IMR-90 (cell line): ENCODE measurements at regions not wholly inside any gene's neighbourhood (a gene's known extent, or its start where the extent isn't known, plus 50 kb on each side); places are given as distances from the start of the nearest gene placed in this dataset.

Experiments
- ATAC-seq: fragments of 200-7000 bp; cut with Tn5 transposase; 2 replicates; pipeline ENCODE4 v1.9.1; 2020; ENCODE audit warnings: low read depth, mild to moderate bottlenecking, moderate library complexity
- BruUV-seq: library from RNA; stranded (reverse); fragments of 400-500 nt; replicated peaks from 2 replicates; lab custom pipeline; 2021; lab: Mats Ljungman, UMichigan
- CTCF ChIA-PET: fragments of 300-600 bp; formaldehyde crosslinking; extraction: SDS; loops from one replicate; lab custom pipeline; 2021; ENCODE audit warnings: antibody characterized with exemption; lab: Yijun Ruan, JAX
- POLR2A ChIA-PET: fragments of 300-600 bp; sonication (Branson Sonifier 250); formaldehyde crosslinking; loops from one replicate; lab custom pipeline; 2022; ENCODE audit warnings: antibody characterized with exemption; ENCODE audit not compliant: unreplicated experiment; lab: Charles Lee
- DNase-seq: peaks from one replicate; pipeline ENCODE4 v3.0.0; 2013
- H2AFZ ChIP-seq: replicated peaks from 2 replicates; pipeline ENCODE3; 2013; ENCODE audit warnings: low read length, mild to moderate bottlenecking; ENCODE audit not compliant: poor library complexity
- H2AK5ac ChIP-seq: 2 replicates; pipeline ENCODE4 v1.6.1; 2013; ENCODE audit warnings: low read depth, low read length, inconsistent platforms
- H2AK9ac ChIP-seq: replicated peaks from 2 replicates; pipeline ENCODE3; 2013; ENCODE audit warnings: mild to moderate bottlenecking, low read depth, low read length, moderate library complexity; ENCODE audit not compliant: poor library complexity
- H2BK120ac ChIP-seq: 2 replicates; pipeline ENCODE4 v1.6.1; 2013; ENCODE audit warnings: low read depth, low read length, inconsistent platforms
- H2BK15ac ChIP-seq: 3 replicates; pipeline ENCODE4 v1.6.1; 2013; ENCODE audit warnings: low read depth, low read length, inconsistent platforms
- H2BK20ac ChIP-seq: 2 replicates; pipeline ENCODE4 v1.6.1; 2013; ENCODE audit warnings: low read depth, mild to moderate bottlenecking, inconsistent platforms, low read length, moderate library complexity
- H2BK5ac ChIP-seq: 2 replicates; pipeline ENCODE4 v1.6.1; 2013; ENCODE audit warnings: mild to moderate bottlenecking, low read depth, low read length, inconsistent platforms; ENCODE audit not compliant: poor library complexity, severe bottlenecking
- H3K14ac ChIP-seq: replicated peaks from 2 replicates; pipeline ENCODE4 v1.6.1; 2013; ENCODE audit warnings: low read depth, low read length, inconsistent platforms
- H3K18ac ChIP-seq: 2 replicates; pipeline ENCODE4 v1.6.1; 2013; ENCODE audit warnings: low read depth, low read length, control low read depth
- H3K23ac ChIP-seq: 2 replicates; pipeline ENCODE4 v1.6.1; 2013; ENCODE audit warnings: low read depth, low read length, inconsistent platforms
- H3K27ac ChIP-seq: 2 replicates; pipeline ENCODE4 v1.5.1; 2013; ENCODE audit warnings: mild to moderate bottlenecking, control low read depth, low read length; ENCODE audit not compliant: insufficient read depth
- H3K27me3 ChIP-seq: 2 replicates; pipeline ENCODE4 v1.6.1; 2013; ENCODE audit warnings: low read length; ENCODE audit not compliant: control insufficient read depth, insufficient read depth
- H3K36me3 ChIP-seq: 2 replicates; pipeline ENCODE4 v1.6.1; 2013; ENCODE audit warnings: low read length, mixed read lengths; ENCODE audit not compliant: control insufficient read depth, insufficient read depth
- H3K4ac ChIP-seq: 2 replicates; pipeline ENCODE4 v1.6.1; 2013; ENCODE audit warnings: low read depth, low read length, inconsistent platforms
- H3K4me1 ChIP-seq: 2 replicates; pipeline ENCODE4 v1.6.1; 2013; ENCODE audit warnings: low read length, mixed read lengths; ENCODE audit not compliant: control insufficient read depth, insufficient read depth
- H3K4me2 ChIP-seq: 2 replicates; pipeline ENCODE4 v1.6.1; 2013; ENCODE audit warnings: low read depth, mild to moderate bottlenecking, control low read depth, low read length, moderate library complexity
- H3K4me3 ChIP-seq: 2 replicates; pipeline ENCODE4 v1.5.1; 2013; ENCODE audit warnings: low read depth, mild to moderate bottlenecking, control low read depth, low read length, moderate library complexity; ENCODE audit not compliant: insufficient read depth
- H3K56ac ChIP-seq: 2 replicates; pipeline ENCODE4 v1.6.1; 2013; ENCODE audit warnings: low read length, inconsistent platforms; ENCODE audit not compliant: insufficient read depth; ENCODE audit errors: extremely low read depth
- H3K79me1 ChIP-seq, 2 experiments: 2 replicates each; pipeline ENCODE4 v1.6.1; 2013; ENCODE audit warnings: low read length in 2 of 2, inconsistent platforms in 1 of 2, low read depth in 1 of 2
- H3K9ac ChIP-seq: 2 replicates; pipeline ENCODE4 v1.6.1; 2013; ENCODE audit warnings: low read depth, low read length, control low read depth
- H3K9me1 ChIP-seq: 2 replicates; pipeline ENCODE4 v1.6.1; 2013; ENCODE audit warnings: low read length, inconsistent platforms; ENCODE audit not compliant: insufficient read depth
- H3K9me3 ChIP-seq: 2 replicates; pipeline ENCODE4 v1.6.1; 2013; ENCODE audit warnings: low read length; ENCODE audit not compliant: control insufficient read depth, insufficient read depth
- H4K20me1 ChIP-seq: 2 replicates; pipeline ENCODE4 v1.6.1; 2013; ENCODE audit warnings: low read length, inconsistent platforms; ENCODE audit not compliant: insufficient read depth
- H4K5ac ChIP-seq: 2 replicates; pipeline ENCODE4 v1.6.1; 2013; ENCODE audit warnings: mild to moderate bottlenecking, low read depth, low read length, control low read depth
- H4K8ac ChIP-seq, 2 experiments: 2 replicates each; pipeline ENCODE4 v1.6.1; 2013; ENCODE audit warnings: low read depth in 2 of 2, low read length in 2 of 2, control low read depth in 1 of 2, inconsistent platforms in 1 of 2
- H4K91ac ChIP-seq: 2 replicates; pipeline ENCODE4 v1.6.1; 2013; ENCODE audit warnings: low read depth, low read length, inconsistent platforms; ENCODE audit not compliant: insufficient read depth
- BHLHE40 ChIP-seq: fragments of 150-350 bp; IDR thresholded peaks from 2 replicates; pipeline ENCODE4 v1.6.1; 2016; ENCODE audit warnings: mild to moderate bottlenecking, low read depth, low read length
- CEBPB ChIP-seq: IDR thresholded peaks from 2 replicates; pipeline ENCODE4 v1.6.1; 2012; ENCODE audit warnings: low read depth, low read length, improper control_type of control experiment
- CHD1 ChIP-seq: IDR thresholded peaks from 2 replicates; pipeline ENCODE4 v1.6.1; 2012; ENCODE audit warnings: low read depth, low read length, improper control_type of control experiment
- CTCF ChIP-seq: conservative IDR thresholded peaks from 2 replicates; pipeline ENCODE4 v1.5.1; 2012; ENCODE audit warnings: mild to moderate bottlenecking, low read depth, low read length, improper control_type of control experiment
- ELK1 ChIP-seq: fragments of 150-350 bp; IDR thresholded peaks from 2 replicates; pipeline ENCODE4 v1.6.1; 2016; ENCODE audit warnings: low read depth, mild to moderate bottlenecking, low read length, moderate library complexity, borderline replicate concordance
- FOS ChIP-seq: fragments of 150-350 bp; IDR thresholded peaks from 2 replicates; pipeline ENCODE4 v1.6.1; 2016; ENCODE audit warnings: low read depth, low read length
- MAFK ChIP-seq: IDR thresholded peaks from 2 replicates; pipeline ENCODE4 v1.6.1; 2012; ENCODE audit warnings: low read depth, low read length, improper control_type of control experiment
- MAZ ChIP-seq: IDR thresholded peaks from 2 replicates; pipeline ENCODE4 v1.6.1; 2012; ENCODE audit warnings: low read depth, mild to moderate bottlenecking, low read length, improper control_type of control experiment, moderate library complexity, borderline replicate concordance
- MXI1 ChIP-seq: IDR thresholded peaks from 2 replicates; pipeline ENCODE4 v1.6.1; 2012; ENCODE audit warnings: low read depth, mild to moderate bottlenecking, low read length, moderate library complexity, borderline replicate concordance
- NFE2L2 ChIP-seq: fragments of 150-350 bp; IDR thresholded peaks from 2 replicates; pipeline ENCODE4 v1.6.1; 2016; ENCODE audit warnings: low read depth, mild to moderate bottlenecking, low read length
- POLR2A ChIP-seq: IDR thresholded peaks from 2 replicates; pipeline ENCODE4 v1.6.1; 2012; ENCODE audit warnings: mild to moderate bottlenecking, low read depth, low read length
- RAD21 ChIP-seq: IDR thresholded peaks from 2 replicates; pipeline ENCODE4 v1.6.1; 2012; ENCODE audit warnings: low read length, improper control_type of control experiment
- RCOR1 ChIP-seq: IDR thresholded peaks from 2 replicates; pipeline ENCODE4 v1.6.1; 2012; ENCODE audit warnings: mild to moderate bottlenecking, low read length, improper control_type of control experiment; ENCODE audit not compliant: insufficient replicate concordance
- RFX5 ChIP-seq: IDR thresholded peaks from 2 replicates; pipeline ENCODE4 v1.8.0; 2012; ENCODE audit warnings: low read depth, mild to moderate bottlenecking, low read length, moderate library complexity
- SMC3 ChIP-seq: fragments of 150-350 bp; IDR thresholded peaks from 2 replicates; pipeline ENCODE4 v1.6.1; 2016; ENCODE audit warnings: low read depth, mild to moderate bottlenecking, antibody characterized with exemption, low read length, moderate library complexity
- USF2 ChIP-seq: fragments of 150-350 bp; IDR thresholded peaks from 2 replicates; pipeline ENCODE4 v1.6.1; 2017; ENCODE audit warnings: mild to moderate bottlenecking, antibody characterized with exemption, low read length, low read depth
- WGBS, 2 experiments: methylation state at CpG; one replicate each; pipeline versions ENCODE4 v1.1.5 to v1.1.7; 2013; ENCODE audit warnings: missing lambda C conversion rate in 2 of 2; ENCODE audit not compliant: insufficient read length in 1 of 2; ENCODE audit errors: extremely low coverage in 2 of 2; 5-methylcytosine and 5-hydroxymethylcytosine counted together
- dilution Hi-C: fragments of 300-500 bp; cut with HindIII; formaldehyde crosslinking; loops from one replicate; pipeline ENCODE4 v1.14.3; 2018; ENCODE audit warnings: low sequenced_read_pairs; ENCODE audit not compliant: unreplicated experiment
- in situ Hi-C: fragments of 300-500 bp; cut with MboI; formaldehyde crosslinking; loops from 3 replicates; pipeline ENCODE4 v1.14.3; 2019; ENCODE audit warnings: low sequenced_read_pairs, inconsistent platforms, mixed read lengths
- intact Hi-C: fragments of 100-400 bp; cut with micrococcal nuclease; formaldehyde crosslinking; loops from 2 replicates; pipeline ENCODE4 v1.10.0; 2022

GRCh38 chr1:70896224-70896623, 151.4 kb downstream of the PTGER3 start:
- in situ Hi-C loops = no loop called here
- no peak overlapping the region for H2BK120ac ChIP-seq
- no peak overlapping the region for H2AK9ac ChIP-seq
- H3K4ac ChIP-seq = no peak overlapping the region
- ChIA-PET CTCF (no interaction called here), POLR2A (no interaction called here)
- WGBS, 2 experiments = no CpG with 5 or more reads among the region's 1 CpG
- BruUV-seq = no TSS peak
- H3K4me3 ChIP-seq = no peak overlapping the region
- no peak overlapping the region for H4K91ac ChIP-seq
- no peak overlapping the region for H3K23ac ChIP-seq
- no peaks in the 10 kb centered on the region for H4K20me1 ChIP-seq
- no peak overlapping the region for H4K5ac ChIP-seq
- no peak overlapping the region for H3K4me2 ChIP-seq
- H3K18ac ChIP-seq = no peak overlapping the region
- H2BK5ac ChIP-seq = no peak overlapping the region
- ATAC-seq = no peak
- no peaks in the 10 kb centered on the region for H3K9me3 ChIP-seq
- no peak overlapping the region for H4K8ac ChIP-seq
- H3K4me1 ChIP-seq = no peaks in the 10 kb centered on the region
- no peaks in the 10 kb centered on the region for H3K27me3 ChIP-seq
- TF ChIP-seq MXI1 = no peak
- TF ChIP-seq MAFK = no peak
- TF ChIP-seq USF2 = no peak
- no peak for TF ChIP-seq FOS
- TF ChIP-seq SMC3 = no peak
- no peak for TF ChIP-seq MAZ
- TF ChIP-seq ELK1 = no peak
- TF ChIP-seq POLR2A = no peak
- no peak for TF ChIP-seq RCOR1
- TF ChIP-seq RAD21 = no peak
- TF ChIP-seq CEBPB = no peak
- no peak for TF ChIP-seq CHD1
- no peak for TF ChIP-seq NFE2L2
- no peak for TF ChIP-seq BHLHE40
- no peak for TF ChIP-seq CTCF
- no peak for TF ChIP-seq RFX5
- H3K27ac ChIP-seq = no peak overlapping the region
- dilution Hi-C loops = no loop called here
- no peak overlapping the region for H2BK15ac ChIP-seq
- no peak overlapping the region for H2AFZ ChIP-seq
- no peak overlapping the region for H3K14ac ChIP-seq
- intact Hi-C loops = no loop called here
- H3K9ac ChIP-seq = no peak overlapping the region
- no peaks in the 10 kb centered on the region for H3K79me1 ChIP-seq
- no peak overlapping the region for H2AK5ac ChIP-seq
- no peak for DNase-seq
- H3K36me3 ChIP-seq = no peaks in the 10 kb centered on the region
- no peak overlapping the region for H2BK20ac ChIP-seq
- H3K56ac ChIP-seq = no peak overlapping the region
- no peaks in the 10 kb centered on the region for H3K9me1 ChIP-seq
